IMR-90 (cell line): ENCODE measurements at regions not wholly inside any gene's neighbourhood (a gene's known extent, or its start where the extent isn't known, plus 50 kb on each side); places are given as distances from the start of the nearest gene placed in this dataset.

Experiments
- ATAC-seq: fragments of 200-7000 bp; cut with Tn5 transposase; 2 replicates; pipeline ENCODE4 v1.9.1; 2020; ENCODE audit warnings: low read depth, mild to moderate bottlenecking, moderate library complexity
- BruUV-seq: library from RNA; stranded (reverse); fragments of 400-500 nt; replicated peaks from 2 replicates; lab custom pipeline; 2021; lab: Mats Ljungman, UMichigan
- CTCF ChIA-PET: fragments of 300-600 bp; formaldehyde crosslinking; extraction: SDS; loops from one replicate; lab custom pipeline; 2021; ENCODE audit warnings: antibody characterized with exemption; lab: Yijun Ruan, JAX
- POLR2A ChIA-PET: fragments of 300-600 bp; sonication (Branson Sonifier 250); formaldehyde crosslinking; loops from one replicate; lab custom pipeline; 2022; ENCODE audit warnings: antibody characterized with exemption; ENCODE audit not compliant: unreplicated experiment; lab: Charles Lee
- DNase-seq: peaks from one replicate; pipeline ENCODE4 v3.0.0; 2013
- H2AFZ ChIP-seq: replicated peaks from 2 replicates; pipeline ENCODE3; 2013; ENCODE audit warnings: low read length, mild to moderate bottlenecking; ENCODE audit not compliant: poor library complexity
- H2AK5ac ChIP-seq: 2 replicates; pipeline ENCODE4 v1.6.1; 2013; ENCODE audit warnings: low read depth, low read length, inconsistent platforms
- H2AK9ac ChIP-seq: replicated peaks from 2 replicates; pipeline ENCODE3; 2013; ENCODE audit warnings: mild to moderate bottlenecking, low read depth, low read length, moderate library complexity; ENCODE audit not compliant: poor library complexity
- H2BK120ac ChIP-seq: 2 replicates; pipeline ENCODE4 v1.6.1; 2013; ENCODE audit warnings: low read depth, low read length, inconsistent platforms
- H2BK15ac ChIP-seq: 3 replicates; pipeline ENCODE4 v1.6.1; 2013; ENCODE audit warnings: low read depth, low read length, inconsistent platforms
- H2BK20ac ChIP-seq: 2 replicates; pipeline ENCODE4 v1.6.1; 2013; ENCODE audit warnings: low read depth, mild to moderate bottlenecking, inconsistent platforms, low read length, moderate library complexity
- H2BK5ac ChIP-seq: 2 replicates; pipeline ENCODE4 v1.6.1; 2013; ENCODE audit warnings: mild to moderate bottlenecking, low read depth, low read length, inconsistent platforms; ENCODE audit not compliant: poor library complexity, severe bottlenecking
- H3K14ac ChIP-seq: replicated peaks from 2 replicates; pipeline ENCODE4 v1.6.1; 2013; ENCODE audit warnings: low read depth, low read length, inconsistent platforms
- H3K18ac ChIP-seq: 2 replicates; pipeline ENCODE4 v1.6.1; 2013; ENCODE audit warnings: low read depth, low read length, control low read depth
- H3K23ac ChIP-seq: 2 replicates; pipeline ENCODE4 v1.6.1; 2013; ENCODE audit warnings: low read depth, low read length, inconsistent platforms
- H3K27ac ChIP-seq: 2 replicates; pipeline ENCODE4 v1.5.1; 2013; ENCODE audit warnings: mild to moderate bottlenecking, control low read depth, low read length; ENCODE audit not compliant: insufficient read depth
- H3K27me3 ChIP-seq: 2 replicates; pipeline ENCODE4 v1.6.1; 2013; ENCODE audit warnings: low read length; ENCODE audit not compliant: control insufficient read depth, insufficient read depth
- H3K36me3 ChIP-seq: 2 replicates; pipeline ENCODE4 v1.6.1; 2013; ENCODE audit warnings: low read length, mixed read lengths; ENCODE audit not compliant: control insufficient read depth, insufficient read depth
- H3K4ac ChIP-seq: 2 replicates; pipeline ENCODE4 v1.6.1; 2013; ENCODE audit warnings: low read depth, low read length, inconsistent platforms
- H3K4me1 ChIP-seq: 2 replicates; pipeline ENCODE4 v1.6.1; 2013; ENCODE audit warnings: low read length, mixed read lengths; ENCODE audit not compliant: control insufficient read depth, insufficient read depth
- H3K4me2 ChIP-seq: 2 replicates; pipeline ENCODE4 v1.6.1; 2013; ENCODE audit warnings: low read depth, mild to moderate bottlenecking, control low read depth, low read length, moderate library complexity
- H3K4me3 ChIP-seq: 2 replicates; pipeline ENCODE4 v1.5.1; 2013; ENCODE audit warnings: low read depth, mild to moderate bottlenecking, control low read depth, low read length, moderate library complexity; ENCODE audit not compliant: insufficient read depth
- H3K56ac ChIP-seq: 2 replicates; pipeline ENCODE4 v1.6.1; 2013; ENCODE audit warnings: low read length, inconsistent platforms; ENCODE audit not compliant: insufficient read depth; ENCODE audit errors: extremely low read depth
- H3K79me1 ChIP-seq, 2 experiments: 2 replicates each; pipeline ENCODE4 v1.6.1; 2013; ENCODE audit warnings: low read length in 2 of 2, inconsistent platforms in 1 of 2, low read depth in 1 of 2
- H3K9ac ChIP-seq: 2 replicates; pipeline ENCODE4 v1.6.1; 2013; ENCODE audit warnings: low read depth, low read length, control low read depth
- H3K9me1 ChIP-seq: 2 replicates; pipeline ENCODE4 v1.6.1; 2013; ENCODE audit warnings: low read length, inconsistent platforms; ENCODE audit not compliant: insufficient read depth
- H3K9me3 ChIP-seq: 2 replicates; pipeline ENCODE4 v1.6.1; 2013; ENCODE audit warnings: low read length; ENCODE audit not compliant: control insufficient read depth, insufficient read depth
- H4K20me1 ChIP-seq: 2 replicates; pipeline ENCODE4 v1.6.1; 2013; ENCODE audit warnings: low read length, inconsistent platforms; ENCODE audit not compliant: insufficient read depth
- H4K5ac ChIP-seq: 2 replicates; pipeline ENCODE4 v1.6.1; 2013; ENCODE audit warnings: mild to moderate bottlenecking, low read depth, low read length, control low read depth
- H4K8ac ChIP-seq, 2 experiments: 2 replicates each; pipeline ENCODE4 v1.6.1; 2013; ENCODE audit warnings: low read depth in 2 of 2, low read length in 2 of 2, control low read depth in 1 of 2, inconsistent platforms in 1 of 2
- H4K91ac ChIP-seq: 2 replicates; pipeline ENCODE4 v1.6.1; 2013; ENCODE audit warnings: low read depth, low read length, inconsistent platforms; ENCODE audit not compliant: insufficient read depth
- MAFK ChIP-seq: IDR thresholded peaks from 2 replicates; pipeline ENCODE4 v1.6.1; 2012; ENCODE audit warnings: low read depth, low read length, improper control_type of control experiment
- MXI1 ChIP-seq: IDR thresholded peaks from 2 replicates; pipeline ENCODE4 v1.6.1; 2012; ENCODE audit warnings: low read depth, mild to moderate bottlenecking, low read length, moderate library complexity, borderline replicate concordance
- RFX5 ChIP-seq: IDR thresholded peaks from 2 replicates; pipeline ENCODE4 v1.8.0; 2012; ENCODE audit warnings: low read depth, mild to moderate bottlenecking, low read length, moderate library complexity
- WGBS, 2 experiments: methylation state at CpG; one replicate each; pipeline versions ENCODE4 v1.1.5 to v1.1.7; 2013; ENCODE audit warnings: missing lambda C conversion rate in 2 of 2; ENCODE audit not compliant: insufficient read length in 1 of 2; ENCODE audit errors: extremely low coverage in 2 of 2; 5-methylcytosine and 5-hydroxymethylcytosine counted together
- dilution Hi-C: fragments of 300-500 bp; cut with HindIII; formaldehyde crosslinking; loops from one replicate; pipeline ENCODE4 v1.14.3; 2018; ENCODE audit warnings: low sequenced_read_pairs; ENCODE audit not compliant: unreplicated experiment
- in situ Hi-C: fragments of 300-500 bp; cut with MboI; formaldehyde crosslinking; loops from 3 replicates; pipeline ENCODE4 v1.14.3; 2019; ENCODE audit warnings: low sequenced_read_pairs, inconsistent platforms, mixed read lengths
- intact Hi-C: fragments of 100-400 bp; cut with micrococcal nuclease; formaldehyde crosslinking; loops from 2 replicates; pipeline ENCODE4 v1.10.0; 2022
- TF ChIP-seq, protein P1 (sequence below): fragments of 150-350 bp; IDR thresholded peaks from 2 replicates; pipeline ENCODE4 v1.6.1; 2017; ENCODE audit warnings: mild to moderate bottlenecking, antibody characterized with exemption, low read length, low read depth

DNA sequence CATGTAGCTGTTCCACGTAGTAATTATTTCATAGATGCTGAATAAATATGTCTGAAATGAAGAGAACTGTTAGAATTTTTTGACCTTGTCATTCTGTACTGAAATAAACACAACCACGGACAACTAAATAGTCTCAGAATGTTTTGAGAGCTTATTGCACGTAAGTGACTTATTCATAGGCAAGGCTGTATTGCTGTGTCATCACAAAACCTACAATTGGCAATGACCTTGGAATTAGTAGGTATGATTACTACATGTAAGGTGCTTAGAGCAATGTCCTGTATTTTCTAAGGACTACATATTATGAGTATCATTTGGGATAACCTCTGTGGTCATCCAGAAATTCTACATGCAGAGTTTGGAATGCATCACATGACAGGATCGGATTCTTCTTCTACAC, 237.2 kb upstream of the PUDP start:
- no peaks in the 10 kb centered on the region for H3K4me1 ChIP-seq
- H3K9me3 ChIP-seq, result no peaks in the 10 kb centered on the region
- TF ChIP-seq MXI1 (no peak), MAFK (peak; percentile 74), RFX5 (no peak)
- TF ChIP-seq, protein P1, sequence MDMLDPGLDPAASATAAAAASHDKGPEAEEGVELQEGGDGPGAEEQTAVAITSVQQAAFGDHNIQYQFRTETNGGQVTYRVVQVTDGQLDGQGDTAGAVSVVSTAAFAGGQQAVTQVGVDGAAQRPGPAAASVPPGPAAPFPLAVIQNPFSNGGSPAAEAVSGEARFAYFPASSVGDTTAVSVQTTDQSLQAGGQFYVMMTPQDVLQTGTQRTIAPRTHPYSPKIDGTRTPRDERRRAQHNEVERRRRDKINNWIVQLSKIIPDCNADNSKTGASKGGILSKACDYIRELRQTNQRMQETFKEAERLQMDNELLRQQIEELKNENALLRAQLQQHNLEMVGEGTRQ, result no peak
- dilution Hi-C loops, result no loop called here
- no peak overlapping the region for H2AFZ ChIP-seq
- H3K27me3 ChIP-seq, result no peaks in the 10 kb centered on the region; the same call in 1 of the 2 replicates
- H4K91ac ChIP-seq, result no peak overlapping the region
- no CpG with 5 or more reads among the region's 4 CpGs for WGBS, 2 experiments
- H2BK15ac ChIP-seq, result no peak overlapping the region
- no peak overlapping the region for H3K27ac ChIP-seq
- H3K79me1 ChIP-seq, result no peaks in the 10 kb centered on the region
- no peak overlapping the region for H2BK120ac ChIP-seq
- no peaks in the 10 kb centered on the region for H3K36me3 ChIP-seq
- H3K4me2 ChIP-seq, result no peak overlapping the region
- H4K5ac ChIP-seq, result no peak overlapping the region
- no peak overlapping the region for H4K8ac ChIP-seq
- intact Hi-C loops, result no loop called here
- in situ Hi-C loops, result no loop called here
- H3K56ac ChIP-seq, result no peak overlapping the region
- no peak overlapping the region for H2BK20ac ChIP-seq
- H4K20me1 ChIP-seq, result no peaks in the 10 kb centered on the region
- H2AK5ac ChIP-seq, result no peak overlapping the region
- H3K4ac ChIP-seq, result no peak overlapping the region
- no peaks in the 10 kb centered on the region for H3K9me1 ChIP-seq
- no peak overlapping the region for H3K9ac ChIP-seq
- H2BK5ac ChIP-seq, result no peak overlapping the region
- ATAC-seq (no peak), DNase-seq (no peak)
- H3K14ac ChIP-seq, result no peak overlapping the region
- CTCF ChIA-PET, result no interaction called here
- no peak overlapping the region for H3K18ac ChIP-seq
- H3K4me3 ChIP-seq, result no peak overlapping the region
- BruUV-seq, result no TSS peak
- POLR2A ChIA-PET, result no interaction called here
- H3K23ac ChIP-seq, result no peak overlapping the region
- no peak overlapping the region for H2AK9ac ChIP-seq
